K562 (cell line): ENCODE measurements at regions not wholly inside any gene's neighbourhood (a gene's known extent, or its start where the extent isn't known, plus 50 kb on each side); places are given as distances from the start of the nearest gene placed in this dataset.

Experiments
- CBX5 ChIP-seq: IDR thresholded peaks from 2 replicates; pipeline ENCODE4 v1.6.1; 2014; ENCODE audit warnings: low read depth, borderline replicate concordance
- ESRRB ChIP-seq: fragments of 250-450 bp; sonication (Bioruptor Pico); IDR thresholded peaks from 2 replicates; pipeline ENCODE4 v1.5.0; 2020; ENCODE audit warnings: mild to moderate bottlenecking, moderate library complexity, borderline replicate concordance
- FOS ChIP-seq: IDR thresholded peaks from 3 replicates; pipeline ENCODE4 v1.6.1; 2011; ENCODE audit not compliant: insufficient read length; ENCODE audit errors: extremely low read depth
- GABPB1 ChIP-seq: sonication (generic); formaldehyde crosslinking; IDR thresholded peaks from 2 replicates; pipeline ENCODE4 v1.8.0; 2022; ENCODE audit warnings: mild to moderate bottlenecking, missing genetic modification reagents
- KDM5B ChIP-seq: fragments of 200-600 bp; sonication (generic); IDR thresholded peaks from 2 replicates; pipeline ENCODE4 v1.6.1; 2012; ENCODE audit warnings: low read depth, mild to moderate bottlenecking, moderate library complexity, low read length, control low read depth, inconsistent platforms; ENCODE audit not compliant: insufficient replicate concordance
- MAX ChIP-seq: sonication (generic); formaldehyde crosslinking; IDR thresholded peaks from 2 replicates; pipeline ENCODE4 v1.9.0; 2022; ENCODE audit warnings: mild to moderate bottlenecking, missing genetic modification reagents
- MYBL2 ChIP-seq, 2 experiments: fragments of 450-650 bp in 1 of 2; sonication (generic) in 1 of 2; formaldehyde crosslinking in 1 of 2; IDR thresholded peaks; 2 replicates each; pipeline versions ENCODE4 v1.6.1 to v1.8.1; 2017 to 2022; ENCODE audit warnings: borderline replicate concordance in 1 of 2, inconsistent platforms in 1 of 2, low read depth in 1 of 2, mild to moderate bottlenecking in 1 of 2, missing genetic modification reagents in 1 of 2, moderate library complexity in 1 of 2
- USF1 ChIP-seq: sonication (generic); formaldehyde crosslinking; IDR thresholded peaks from 2 replicates; pipeline ENCODE4 v1.9.0; 2022; ENCODE audit warnings: mild to moderate bottlenecking, missing genetic modification reagents
- ZBTB11 ChIP-seq, 3 experiments: fragments of 200-800 bp in 1 of 3; fragments of 250-450 bp in 1 of 3; fragments of 450-650 bp in 1 of 3; sonication (Bioruptor Pico) in 1 of 3; sonication (Bioruptor generic) in 1 of 3; formaldehyde crosslinking in 1 of 3; IDR thresholded peaks; 2 replicates each; pipeline versions ENCODE4 v1.6.1 to v1.8.0; 2016 to 2022; ENCODE audit warnings: mild to moderate bottlenecking in 2 of 3, missing genetic modification characterization in 2 of 3, missing compliant biosample characterization in 1 of 3, moderate library complexity in 1 of 3
- ZMIZ1 ChIP-seq, 2 experiments: fragments of 150-350 bp in 1 of 2; IDR thresholded peaks; 2 replicates each; pipeline ENCODE4 v1.6.1; 2012 to 2016; ENCODE audit warnings: low read depth in 2 of 2, low read length in 2 of 2, mild to moderate bottlenecking in 1 of 2, moderate library complexity in 1 of 2

GRCh38 chr4:66014146-66014765, 344.0 kb upstream of the EPHA5 start:
- TF ChIP-seq MAX (no peak), USF1 (CRISPR knock-in tag) (no peak), FOS (no peak), KDM5B (no peak), ESRRB (CRISPR knock-in tag) (no peak), MYBL2 (IDR thresholded peaks at IDR 0.05; ENCODE audit: low read depth) (no peak), MYBL2 (CRISPR knock-in tag; IDR thresholded peaks at IDR 0.05; ENCODE audit: borderline replicate concordance) (no peak), GABPB1 (no peak), ZBTB11 (CRISPR knock-in tag; IDR thresholded peaks at IDR 0.05) (no peak), ZMIZ1 (IDR thresholded peaks at IDR 0.05; ENCODE audit: low read depth in 2 of 2, low read length in 2 of 2) (no peak), CBX5 (no peak)
